DOHH2 (cell line): ENCODE measurements at regions not wholly inside any gene's neighbourhood (a gene's known extent, or its start where the extent isn't known, plus 50 kb on each side); places are given as distances from the start of the nearest gene placed in this dataset.

Source experiments
- CTCF ChIP-seq: fragments of 200-600 bp; sonication (generic); IDR thresholded peaks from one replicate; pipeline ENCODE4 v1.5.1; 2014; ENCODE audit warnings: antibody characterized with exemption, mild to moderate bottlenecking, low read depth, low read length; ENCODE audit not compliant: poor library complexity, severe bottlenecking
- EZH2phosphoT487 ChIP-seq: fragments of 200-600 bp; sonication (generic); IDR thresholded peaks from 2 replicates; pipeline ENCODE4 v1.6.1; 2017; ENCODE audit warnings: borderline replicate concordance, mild to moderate bottlenecking, antibody characterized with exemption, low read length, moderate library complexity, mixed read lengths

DNA sequence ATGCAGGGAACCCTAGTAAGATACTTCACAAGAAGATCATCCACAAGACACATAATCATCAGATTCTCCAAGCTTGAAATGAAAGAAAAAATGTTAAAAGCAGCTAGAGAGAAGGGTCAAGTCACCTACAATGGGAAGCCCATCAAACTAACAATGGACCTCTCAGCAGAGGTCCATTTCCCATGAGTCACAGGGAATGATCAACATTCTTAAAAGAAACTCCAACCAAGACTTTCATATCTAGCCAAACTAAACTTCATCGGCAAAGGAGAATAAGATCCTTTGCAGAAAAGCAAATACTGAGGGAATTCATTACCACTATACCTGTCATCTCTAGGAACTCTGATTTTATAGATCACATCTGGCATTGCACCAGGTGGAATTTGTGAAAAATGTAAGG lies 52.9 kb upstream of the SPATA31E1 start:
- TF ChIP-seq CTCF (no peak), EZH2phosphoT487 (no peak)
